ENCODE measurements at regions not wholly inside any gene's neighbourhood (a gene's known extent, or its start where the extent isn't known, plus 50 kb on each side); places are given as distances from the start of the nearest gene placed in this dataset.

DNA sequence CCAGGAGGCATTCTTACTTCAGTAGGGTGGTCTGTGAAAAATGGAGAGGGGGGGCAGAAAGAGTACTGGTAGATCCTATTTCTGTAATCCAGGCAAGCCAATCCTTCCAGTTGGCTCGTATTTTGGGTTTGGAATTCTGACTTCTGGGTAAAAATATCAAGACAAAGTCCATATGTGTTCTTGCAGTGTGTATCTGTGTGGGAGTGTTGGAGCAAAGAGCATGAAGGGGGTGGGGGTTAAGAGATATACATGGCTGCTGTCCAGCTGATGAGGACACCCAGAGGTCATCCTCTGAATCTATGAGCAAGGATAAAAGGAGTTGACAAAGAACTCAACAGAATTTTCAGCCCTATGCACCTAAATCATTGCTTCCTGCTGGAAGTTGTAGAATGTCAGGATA lies 375.8 kb upstream of the PIK3C3 start:
- intact Hi-C loops (cut with DNase I): no loop called here
- no peaks in the 10 kb centered on the region for H3K27me3 ChIP-seq
- peak; percentile 96 to 99 (median 98) for ATAC-seq
- H3K9me3 ChIP-seq: no peaks in the 10 kb centered on the region
- peaks cover 0 to 20% (median 4%) of the 10 kb centered on the region in 4 donors for H3K4me1 ChIP-seq
- WGBS (ENCODE audit: insufficient coverage, low coverage, low lambda C conversion rate, missing lambda C conversion rate): 9% methylated on average over 1 of the region's 1 CpG
- DNase-seq: peak; percentile 38 to 75 (median 54)
- no peaks in the 10 kb centered on the region for H3K36me3 ChIP-seq
- no peak for TF ChIP-seq POLR2A (IDR thresholded peaks at IDR 0.05)
- no peak for TF ChIP-seq CTCF (IDR thresholded peaks at IDR 0.05)
- H3K27ac ChIP-seq: peak overlapping the region in 2 of 3 donors; percentile 50 to 71
- no peak overlapping the region for H3K4me3 ChIP-seq

DNA sequence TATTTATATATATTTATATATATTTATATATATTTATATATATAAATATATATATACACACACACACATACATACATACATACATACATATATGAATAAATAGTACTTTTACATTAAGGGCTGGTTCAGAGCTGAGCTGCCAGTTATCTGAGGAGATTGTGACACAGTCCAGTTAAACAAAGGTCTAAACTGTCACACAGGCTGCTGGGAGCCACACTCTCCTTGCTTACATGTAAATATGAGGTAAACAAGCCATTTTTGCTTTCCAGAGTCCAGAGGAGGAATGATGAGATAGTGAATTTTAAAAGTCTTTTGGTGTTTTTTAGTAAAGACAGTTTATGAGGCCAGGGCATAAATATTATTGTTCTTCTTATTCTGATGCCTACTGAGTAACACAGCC lies 377.5 kb upstream of the PIK3C3 start:
- intact Hi-C loops (cut with DNase I): no loop called here
- Histone ChIP-seq H3K4me1 (peaks cover 0 to 20% (median 4%) of the 10 kb centered on the region in 4 donors), H3K36me3 (no peaks in the 10 kb centered on the region), H3K9me3 (no peaks in the 10 kb centered on the region), H3K27ac (no peak overlapping the region), H3K27me3 (no peaks in the 10 kb centered on the region), H3K4me3 (no peak overlapping the region)
- DNase-seq: no peak
- peak; percentile 65 to 70 (median 68) for ATAC-seq
- TF ChIP-seq CTCF (IDR thresholded peaks at IDR 0.05) (no peak), POLR2A (IDR thresholded peaks at IDR 0.05) (no peak)

- Histone ChIP-seq H3K27me3 (no peaks in the 10 kb centered on the region), H3K36me3 (no peaks in the 10 kb centered on the region), H3K9me3 (no peaks in the 10 kb centered on the region), H3K4me1 (peaks cover 0 to 20% (median 4%) of the 10 kb centered on the region in 4 donors), H3K4me3 (no peak overlapping the region), H3K27ac (no peak overlapping the region)
- DNase-seq (no peak), ATAC-seq (no peak)
- intact Hi-C loops (cut with DNase I): no loop called here
- TF ChIP-seq POLR2A (IDR thresholded peaks at IDR 0.05) (no peak), CTCF (IDR thresholded peaks at IDR 0.05) (no peak)
- WGBS (ENCODE audit: insufficient coverage, low coverage, low lambda C conversion rate, missing lambda C conversion rate): 53% methylated on average over 3 of the region's 3 CpGs
Measured at GRCh38 chr18:41576643-41577042, 378.4 kb upstream of the PIK3C3 start.

GRCh38 chr18:41569867-41570266 lies 385.2 kb upstream of the PIK3C3 start:
- H3K36me3 ChIP-seq: no peaks in the 10 kb centered on the region
- H3K27me3 ChIP-seq: no peaks in the 10 kb centered on the region
- DNase-seq: no peak
- intact Hi-C loops (cut with DNase I): no loop called here
- no peaks in the 10 kb centered on the region for H3K9me3 ChIP-seq
- H3K4me1 ChIP-seq: no peaks in the 10 kb centered on the region
- TF ChIP-seq POLR2A (IDR thresholded peaks at IDR 0.05) (no peak), CTCF (IDR thresholded peaks at IDR 0.05) (no peak)
- no peak overlapping the region for H3K27ac ChIP-seq
- no peak overlapping the region for H3K4me3 ChIP-seq
- peak; percentile 47 to 91 (median 72) for ATAC-seq
- WGBS (ENCODE audit: insufficient coverage, low coverage, low lambda C conversion rate, missing lambda C conversion rate): 50% methylated on average over 1 of the region's 1 CpG

GRCh38 chr18:41561961-41562360 lies 393.1 kb upstream of the PIK3C3 start:
- WGBS (ENCODE audit: insufficient coverage, low coverage, low lambda C conversion rate, missing lambda C conversion rate): 67% methylated on average over 2 of the region's 2 CpGs
- H3K9me3 ChIP-seq: no peaks in the 10 kb centered on the region
- no peak overlapping the region for H3K27ac ChIP-seq
- intact Hi-C loops (cut with DNase I): no loop called here
- no peaks in the 10 kb centered on the region for H3K4me1 ChIP-seq
- no peak overlapping the region for H3K4me3 ChIP-seq
- no peaks in the 10 kb centered on the region for H3K27me3 ChIP-seq
- no peaks in the 10 kb centered on the region for H3K36me3 ChIP-seq
- ATAC-seq: no peak
- DNase-seq: no peak
- TF ChIP-seq CTCF (IDR thresholded peaks at IDR 0.05): no peak
- TF ChIP-seq POLR2A (IDR thresholded peaks at IDR 0.05): no peak
